ENCODE measurements at regions not wholly inside any gene's neighbourhood (a gene's known extent, or its start where the extent isn't known, plus 50 kb on each side); places are given as distances from the start of the nearest gene placed in this dataset.
"Not testable (repeated sequence)": the region's sequence is repeated elsewhere in the genome, so short reads cannot be mapped to it uniquely, and the experiment has no call there.

- H3K9me3 ChIP-seq (ENCODE audit: control insufficient read depth, insufficient read depth, low read length); H3K4me3 ChIP-seq (ENCODE audit: low read length); H3K4me1 ChIP-seq (ENCODE audit: control insufficient read depth, low read length); H4K20me1 ChIP-seq (ENCODE audit: control insufficient read depth, insufficient read depth, low read depth, low read length); H3F3A ChIP-seq (ENCODE audit: control insufficient read depth, insufficient read depth); H3K36me3 ChIP-seq (ENCODE audit: control insufficient read depth, low read length); H3K79me2 ChIP-seq (ENCODE audit: control insufficient read depth, low read length); H3K9me2 ChIP-seq (replicated peaks; ENCODE audit: control insufficient read depth, low read length); H3K4me2 ChIP-seq (ENCODE audit: low read length); H3K27ac ChIP-seq (ENCODE audit: low read depth, low read length); H3K27me3 ChIP-seq (ENCODE audit: control insufficient read depth, low read length): not testable (repeated sequence)
These were observed 90.1 kb downstream of the CRYBB2 start for GRCh38 chr22:25309586-25309985.

GRCh38 chr22:25311924-25312323 is 92.5 kb downstream of the CRYBB2 start:
- not testable (repeated sequence) for H3K27ac ChIP-seq (ENCODE audit: low read depth, low read length); H3K27me3 ChIP-seq (ENCODE audit: control insufficient read depth, low read length); H3K4me2 ChIP-seq (ENCODE audit: low read length); H3K9me2 ChIP-seq (replicated peaks; ENCODE audit: control insufficient read depth, low read length); H3K4me1 ChIP-seq (ENCODE audit: control insufficient read depth, low read length); H3K4me3 ChIP-seq (ENCODE audit: low read length); H3F3A ChIP-seq (ENCODE audit: control insufficient read depth, insufficient read depth); H3K36me3 ChIP-seq (ENCODE audit: control insufficient read depth, low read length); H3K9me3 ChIP-seq (ENCODE audit: control insufficient read depth, insufficient read depth, low read length); H3K79me2 ChIP-seq (ENCODE audit: control insufficient read depth, low read length); H4K20me1 ChIP-seq (ENCODE audit: control insufficient read depth, insufficient read depth, low read depth, low read length)

- no peak overlapping the region for H3K4me2 ChIP-seq (ENCODE audit: low read length)
- no peaks in the 10 kb centered on the region for H3F3A ChIP-seq (ENCODE audit: control insufficient read depth, insufficient read depth)
- H3K79me2 ChIP-seq (ENCODE audit: control insufficient read depth, low read length): no peaks in the 10 kb centered on the region
- TF ChIP-seq CTCF (IDR thresholded peaks at IDR 0.05; ENCODE audit: low read depth, low read length, poor library complexity, severe bottlenecking): no peak
- no peak for TF ChIP-seq EZH2phosphoT487 (IDR thresholded peaks at IDR 0.05; ENCODE audit: borderline replicate concordance, low read length)
- H3K36me3 ChIP-seq (ENCODE audit: control insufficient read depth, low read length): no peaks in the 10 kb centered on the region
- H3K9me2 ChIP-seq (replicated peaks; ENCODE audit: control insufficient read depth, low read length): no peaks in the 10 kb centered on the region
- no peaks in the 10 kb centered on the region for H3K27me3 ChIP-seq (ENCODE audit: control insufficient read depth, low read length)
- no peak overlapping the region for H3K4me3 ChIP-seq (ENCODE audit: low read length)
- H3K4me1 ChIP-seq (ENCODE audit: control insufficient read depth, low read length): no peaks in the 10 kb centered on the region
- H4K20me1 ChIP-seq (ENCODE audit: control insufficient read depth, insufficient read depth, low read depth, low read length): no peaks in the 10 kb centered on the region
- no peaks in the 10 kb centered on the region for H3K9me3 ChIP-seq (ENCODE audit: control insufficient read depth, insufficient read depth, low read length)
- H3K27ac ChIP-seq (ENCODE audit: low read depth, low read length): no peak overlapping the region
These were observed 98.8 kb downstream of the CRYBB2 start for GRCh38 chr22:25318081-25318823.

GRCh38 chr22:25327018-25327755 is 107.7 kb downstream of the CRYBB2 start:
- no peak overlapping the region for H3K4me3 ChIP-seq (ENCODE audit: low read length)

More at GRCh38 chr22:25327018-25327755, 107.7 kb downstream of the CRYBB2 start:
- TF ChIP-seq CTCF (IDR thresholded peaks at IDR 0.05; ENCODE audit: low read depth, low read length, poor library complexity, severe bottlenecking) (no peak), EZH2phosphoT487 (IDR thresholded peaks at IDR 0.05; ENCODE audit: borderline replicate concordance, low read length) (no peak)
- Histone ChIP-seq H3F3A (ENCODE audit: control insufficient read depth, insufficient read depth) (no peaks in the 10 kb centered on the region), H3K9me2 (replicated peaks; ENCODE audit: control insufficient read depth, low read length) (no peaks in the 10 kb centered on the region), H3K4me1 (ENCODE audit: control insufficient read depth, low read length) (no peaks in the 10 kb centered on the region), H3K9me3 (ENCODE audit: control insufficient read depth, insufficient read depth, low read length) (no peaks in the 10 kb centered on the region), H3K79me2 (ENCODE audit: control insufficient read depth, low read length) (no peaks in the 10 kb centered on the region), H3K27ac (ENCODE audit: low read depth, low read length) (no peak overlapping the region), H4K20me1 (ENCODE audit: control insufficient read depth, insufficient read depth, low read depth, low read length) (no peaks in the 10 kb centered on the region), H3K4me2 (ENCODE audit: low read length) (no peak overlapping the region), H3K27me3 (ENCODE audit: control insufficient read depth, low read length) (no peaks in the 10 kb centered on the region), H3K36me3 (ENCODE audit: control insufficient read depth, low read length) (no peaks in the 10 kb centered on the region)
